ENCODE measurements at regions not wholly inside any gene's neighbourhood (a gene's known extent, or its start where the extent isn't known, plus 50 kb on each side); places are given as distances from the start of the nearest gene placed in this dataset.

GRCh38 chr2:62304429-62305417, 108.8 kb downstream of the B3GNT2 start:
- no peak overlapping the region for H3K4me3 ChIP-seq (replicated peaks in 1 of 4; ENCODE audit: control extremely low read depth in 1 of 4, insufficient read depth in 1 of 4, low read depth in 3 of 4, low read length in 4 of 4)
- H3K27ac ChIP-seq (ENCODE audit: insufficient read depth, low read length) = no peak overlapping the region
- H2AFZ ChIP-seq (ENCODE audit: low read length) = no peak overlapping the region
- TF ChIP-seq EZH2 (IDR thresholded peaks at IDR 0.05; ENCODE audit: low read length, missing control alignments) (no peak), CTCF (conservative IDR thresholded peaks at IDR 0.05 in 1 of 2, IDR thresholded peaks at IDR 0.05 in 1 of 2; ENCODE audit: low read depth in 1 of 2, low read length in 2 of 2) (no peak)
- no peaks in the 10 kb centered on the region for H3K9me3 ChIP-seq (ENCODE audit: control insufficient read depth, insufficient read depth, low read depth, low read length)
- peak; percentile 86 to 96 for DNase-seq (ENCODE audit: low read depth in 2 of 2)
- no peak overlapping the region for H3K9ac ChIP-seq (ENCODE audit: insufficient read depth, low read length)
- no peaks in the 10 kb centered on the region for H4K20me1 ChIP-seq (ENCODE audit: control insufficient read depth, extremely low read depth, insufficient read depth, low read length)
- no peaks in the 10 kb centered on the region for H3K27me3 ChIP-seq (ENCODE audit: control insufficient read depth, insufficient read depth, low read length)
- H3K4me1 ChIP-seq (ENCODE audit: control insufficient read depth, extremely low read depth, insufficient read depth, low read length) = no peaks in the 10 kb centered on the region
- H3K36me3 ChIP-seq (ENCODE audit: control insufficient read depth, insufficient read depth, low read length) = no peaks in the 10 kb centered on the region
- no peak overlapping the region for H3K4me2 ChIP-seq (ENCODE audit: extremely low read depth, insufficient read depth, low read length)
- H3K79me2 ChIP-seq (ENCODE audit: control insufficient read depth, insufficient read depth, low read length) = no peaks in the 10 kb centered on the region

GRCh38 chr2:62303788-62304187, 107.9 kb downstream of the B3GNT2 start:
- Histone ChIP-seq H2AFZ (ENCODE audit: low read length) (no peak overlapping the region), H3K27ac (ENCODE audit: insufficient read depth, low read length) (no peak overlapping the region)
- TF ChIP-seq CTCF (conservative IDR thresholded peaks at IDR 0.05 in 1 of 2, IDR thresholded peaks at IDR 0.05 in 1 of 2; ENCODE audit: low read depth in 1 of 2, low read length in 2 of 2) = no peak
- TF ChIP-seq EZH2 (IDR thresholded peaks at IDR 0.05; ENCODE audit: low read length, missing control alignments) = no peak

DNA sequence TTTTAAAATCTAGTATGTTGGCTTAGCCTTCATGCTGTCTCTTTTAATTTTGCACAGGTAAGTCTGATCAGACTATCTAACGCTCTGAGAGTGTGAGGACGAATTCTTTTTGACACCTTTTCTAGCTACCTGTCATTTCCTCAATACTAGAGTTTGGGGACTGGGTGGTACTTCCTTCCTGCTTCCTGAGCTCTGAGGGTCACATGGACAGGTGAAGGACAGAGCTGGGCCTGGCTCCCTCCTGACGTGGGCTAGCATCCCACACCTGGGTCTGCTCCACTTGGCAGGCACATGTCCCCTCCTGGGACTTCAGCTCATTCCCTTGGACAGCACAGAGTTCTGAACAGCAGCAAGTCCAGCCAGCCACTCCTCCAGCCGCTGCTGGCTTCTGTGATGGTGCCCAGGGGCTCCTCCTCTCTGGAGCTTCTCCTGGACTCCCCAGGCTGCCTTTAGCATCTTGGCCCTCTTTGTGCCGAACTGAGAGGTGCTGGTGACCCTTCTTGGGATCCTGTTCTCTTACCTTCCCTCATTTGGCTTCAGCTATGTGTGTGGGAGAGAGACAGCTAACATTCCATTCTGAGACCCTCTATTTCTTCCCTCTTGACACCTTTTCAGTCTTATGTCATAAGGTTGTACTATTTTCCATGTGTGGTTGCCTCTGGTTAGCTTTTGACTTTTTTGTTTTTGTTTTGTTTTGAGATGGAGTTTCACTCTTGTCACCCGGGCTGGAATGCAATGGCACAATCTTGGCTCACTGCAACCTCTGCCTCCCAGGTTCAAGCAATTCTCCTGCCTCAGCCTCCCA, 106.9 kb downstream of the B3GNT2 start:
- no peaks in the 10 kb centered on the region for H3K36me3 ChIP-seq (ENCODE audit: control insufficient read depth, insufficient read depth, low read length)
- no peaks in the 10 kb centered on the region for H4K20me1 ChIP-seq (ENCODE audit: control insufficient read depth, extremely low read depth, insufficient read depth, low read length)
- no peaks in the 10 kb centered on the region for H3K9me3 ChIP-seq (ENCODE audit: control insufficient read depth, insufficient read depth, low read depth, low read length)
- H2AFZ ChIP-seq (ENCODE audit: low read length) = no peak overlapping the region
- no peaks in the 10 kb centered on the region for H3K27me3 ChIP-seq (ENCODE audit: control insufficient read depth, insufficient read depth, low read length)
- H3K4me3 ChIP-seq (replicated peaks in 1 of 4; ENCODE audit: control extremely low read depth in 1 of 4, insufficient read depth in 1 of 4, low read depth in 3 of 4, low read length in 4 of 4) = no peak overlapping the region
- H3K9ac ChIP-seq (ENCODE audit: insufficient read depth, low read length) = no peak overlapping the region
- H3K4me2 ChIP-seq (ENCODE audit: extremely low read depth, insufficient read depth, low read length) = no peak overlapping the region
- DNase-seq (ENCODE audit: low read depth in 2 of 2) = no peak
- H3K4me1 ChIP-seq (ENCODE audit: control insufficient read depth, extremely low read depth, insufficient read depth, low read length) = no peaks in the 10 kb centered on the region
- no peak overlapping the region for H3K27ac ChIP-seq (ENCODE audit: insufficient read depth, low read length)
- TF ChIP-seq CTCF (conservative IDR thresholded peaks at IDR 0.05 in 1 of 2, IDR thresholded peaks at IDR 0.05 in 1 of 2; ENCODE audit: low read depth in 1 of 2, low read length in 2 of 2) (no peak), EZH2 (IDR thresholded peaks at IDR 0.05; ENCODE audit: low read length, missing control alignments) (no peak)
- H3K79me2 ChIP-seq (ENCODE audit: control insufficient read depth, insufficient read depth, low read length) = no peaks in the 10 kb centered on the region

More at GRCh38 chr2:62303788-62304187, 107.9 kb downstream of the B3GNT2 start:
- H3K36me3 ChIP-seq (ENCODE audit: control insufficient read depth, insufficient read depth, low read length) = no peaks in the 10 kb centered on the region
- no peak for DNase-seq (ENCODE audit: low read depth in 2 of 2)
- no peaks in the 10 kb centered on the region for H3K27me3 ChIP-seq (ENCODE audit: control insufficient read depth, insufficient read depth, low read length)
- H3K4me3 ChIP-seq (replicated peaks in 1 of 4; ENCODE audit: control extremely low read depth in 1 of 4, insufficient read depth in 1 of 4, low read depth in 3 of 4, low read length in 4 of 4) = no peak overlapping the region
- H3K79me2 ChIP-seq (ENCODE audit: control insufficient read depth, insufficient read depth, low read length) = no peaks in the 10 kb centered on the region
- no peak overlapping the region for H3K4me2 ChIP-seq (ENCODE audit: extremely low read depth, insufficient read depth, low read length)
- H3K9me3 ChIP-seq (ENCODE audit: control insufficient read depth, insufficient read depth, low read depth, low read length) = no peaks in the 10 kb centered on the region
- no peaks in the 10 kb centered on the region for H3K4me1 ChIP-seq (ENCODE audit: control insufficient read depth, extremely low read depth, insufficient read depth, low read length)
- no peak overlapping the region for H3K9ac ChIP-seq (ENCODE audit: insufficient read depth, low read length)
- no peaks in the 10 kb centered on the region for H4K20me1 ChIP-seq (ENCODE audit: control insufficient read depth, extremely low read depth, insufficient read depth, low read length)

Data from fibroblast of lung (primary cell).